ENCODE measurements at regions not wholly inside any gene's neighbourhood (a gene's known extent, or its start where the extent isn't known, plus 50 kb on each side); places are given as distances from the start of the nearest gene placed in this dataset.

GRCh38 chr9:89841456-89841855 lies 236.6 kb downstream of the GADD45G start:
- no peak for TF ChIP-seq CREB1 (CRISPR knock-in tag; IDR thresholded peaks at IDR 0.05; ENCODE audit: low read depth)
- TF ChIP-seq POLR2AphosphoS5 (IDR thresholded peaks at IDR 0.05; ENCODE audit: low read depth): no peak
- TF ChIP-seq, protein P1, sequence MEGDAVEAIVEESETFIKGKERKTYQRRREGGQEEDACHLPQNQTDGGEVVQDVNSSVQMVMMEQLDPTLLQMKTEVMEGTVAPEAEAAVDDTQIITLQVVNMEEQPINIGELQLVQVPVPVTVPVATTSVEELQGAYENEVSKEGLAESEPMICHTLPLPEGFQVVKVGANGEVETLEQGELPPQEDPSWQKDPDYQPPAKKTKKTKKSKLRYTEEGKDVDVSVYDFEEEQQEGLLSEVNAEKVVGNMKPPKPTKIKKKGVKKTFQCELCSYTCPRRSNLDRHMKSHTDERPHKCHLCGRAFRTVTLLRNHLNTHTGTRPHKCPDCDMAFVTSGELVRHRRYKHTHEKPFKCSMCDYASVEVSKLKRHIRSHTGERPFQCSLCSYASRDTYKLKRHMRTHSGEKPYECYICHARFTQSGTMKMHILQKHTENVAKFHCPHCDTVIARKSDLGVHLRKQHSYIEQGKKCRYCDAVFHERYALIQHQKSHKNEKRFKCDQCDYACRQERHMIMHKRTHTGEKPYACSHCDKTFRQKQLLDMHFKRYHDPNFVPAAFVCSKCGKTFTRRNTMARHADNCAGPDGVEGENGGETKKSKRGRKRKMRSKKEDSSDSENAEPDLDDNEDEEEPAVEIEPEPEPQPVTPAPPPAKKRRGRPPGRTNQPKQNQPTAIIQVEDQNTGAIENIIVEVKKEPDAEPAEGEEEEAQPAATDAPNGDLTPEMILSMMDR (conservative IDR thresholded peaks at IDR 0.05; ENCODE audit: low read depth in 2 of 2): no peak
- no peak for TF ChIP-seq EZH2phosphoT487 (IDR thresholded peaks at IDR 0.05; ENCODE audit: unreplicated experiment)
- no peak for TF ChIP-seq EZH2 (IDR thresholded peaks at IDR 0.05; ENCODE audit: low read depth, unreplicated experiment)
- no peak for TF ChIP-seq ZNF331 (CRISPR knock-in tag; IDR thresholded peaks at IDR 0.05; ENCODE audit: low read depth)
- TF ChIP-seq JUNB (IDR thresholded peaks at IDR 0.05; ENCODE audit: unreplicated experiment): no peak
- TF ChIP-seq REST (IDR thresholded peaks at IDR 0.05; ENCODE audit: unreplicated experiment): no peak
- TF ChIP-seq, protein P2, sequence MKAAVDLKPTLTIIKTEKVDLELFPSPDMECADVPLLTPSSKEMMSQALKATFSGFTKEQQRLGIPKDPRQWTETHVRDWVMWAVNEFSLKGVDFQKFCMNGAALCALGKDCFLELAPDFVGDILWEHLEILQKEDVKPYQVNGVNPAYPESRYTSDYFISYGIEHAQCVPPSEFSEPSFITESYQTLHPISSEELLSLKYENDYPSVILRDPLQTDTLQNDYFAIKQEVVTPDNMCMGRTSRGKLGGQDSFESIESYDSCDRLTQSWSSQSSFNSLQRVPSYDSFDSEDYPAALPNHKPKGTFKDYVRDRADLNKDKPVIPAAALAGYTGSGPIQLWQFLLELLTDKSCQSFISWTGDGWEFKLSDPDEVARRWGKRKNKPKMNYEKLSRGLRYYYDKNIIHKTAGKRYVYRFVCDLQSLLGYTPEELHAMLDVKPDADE (IDR thresholded peaks at IDR 0.05): no peak
- no peak for TF ChIP-seq ZNF114 (CRISPR knock-in tag; IDR thresholded peaks at IDR 0.05)

All from GM23338 (cell line).